Loucy (cell line): ENCODE measurements at regions not wholly inside any gene's neighbourhood (a gene's known extent, or its start where the extent isn't known, plus 50 kb on each side); places are given as distances from the start of the nearest gene placed in this dataset.

Experiments used
- EZH2phosphoT487 ChIP-seq: fragments of 200-600 bp; IDR thresholded peaks from 2 replicates; pipeline ENCODE4 v1.6.1; 2018; ENCODE audit warnings: antibody characterized with exemption, mild to moderate bottlenecking, moderate library complexity, borderline replicate concordance
- TF ChIP-seq, protein P1 (sequence below): fragments of 200-600 bp; sonication (generic); conservative IDR thresholded peaks from 2 replicates; pipeline ENCODE4 v1.5.1; 2014; ENCODE audit warnings: mild to moderate bottlenecking, antibody characterized with exemption, low read length

DNA sequence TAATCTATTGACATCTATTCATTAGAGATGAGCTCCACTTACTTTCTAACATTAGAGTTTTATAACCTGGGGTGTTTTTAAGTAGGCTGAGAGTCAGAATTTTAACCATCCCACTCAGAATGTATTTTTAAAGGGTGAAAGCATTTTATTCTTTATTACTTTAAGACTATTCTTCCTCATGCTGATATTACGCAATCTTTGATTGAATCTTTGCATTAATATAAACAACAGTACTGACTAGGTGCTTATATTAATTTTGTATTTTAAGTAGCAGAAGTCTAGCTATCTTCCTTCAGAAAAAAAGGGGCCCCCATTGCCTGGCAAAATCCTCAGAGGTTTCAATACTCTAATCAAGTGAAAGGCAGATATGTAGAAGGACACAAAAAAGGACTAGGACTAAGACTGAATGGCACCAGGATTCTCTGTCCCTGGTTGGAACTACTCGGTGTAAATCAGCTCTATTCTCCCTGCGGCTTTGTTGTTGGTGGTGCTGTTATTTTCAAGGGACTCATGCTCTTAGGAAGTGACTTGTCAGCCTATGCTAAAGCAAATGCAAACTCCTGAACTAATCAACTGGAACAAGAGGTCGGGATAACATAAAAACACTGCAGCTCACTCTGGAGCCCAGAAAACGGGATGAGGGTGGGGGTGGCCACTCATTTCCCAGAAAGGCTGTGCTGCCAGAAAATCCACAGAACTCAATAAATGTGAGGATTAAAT is 1324.4 kb downstream of the GRIK2 start:
- TF ChIP-seq, protein P1, sequence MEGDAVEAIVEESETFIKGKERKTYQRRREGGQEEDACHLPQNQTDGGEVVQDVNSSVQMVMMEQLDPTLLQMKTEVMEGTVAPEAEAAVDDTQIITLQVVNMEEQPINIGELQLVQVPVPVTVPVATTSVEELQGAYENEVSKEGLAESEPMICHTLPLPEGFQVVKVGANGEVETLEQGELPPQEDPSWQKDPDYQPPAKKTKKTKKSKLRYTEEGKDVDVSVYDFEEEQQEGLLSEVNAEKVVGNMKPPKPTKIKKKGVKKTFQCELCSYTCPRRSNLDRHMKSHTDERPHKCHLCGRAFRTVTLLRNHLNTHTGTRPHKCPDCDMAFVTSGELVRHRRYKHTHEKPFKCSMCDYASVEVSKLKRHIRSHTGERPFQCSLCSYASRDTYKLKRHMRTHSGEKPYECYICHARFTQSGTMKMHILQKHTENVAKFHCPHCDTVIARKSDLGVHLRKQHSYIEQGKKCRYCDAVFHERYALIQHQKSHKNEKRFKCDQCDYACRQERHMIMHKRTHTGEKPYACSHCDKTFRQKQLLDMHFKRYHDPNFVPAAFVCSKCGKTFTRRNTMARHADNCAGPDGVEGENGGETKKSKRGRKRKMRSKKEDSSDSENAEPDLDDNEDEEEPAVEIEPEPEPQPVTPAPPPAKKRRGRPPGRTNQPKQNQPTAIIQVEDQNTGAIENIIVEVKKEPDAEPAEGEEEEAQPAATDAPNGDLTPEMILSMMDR: no peak
- TF ChIP-seq EZH2phosphoT487: no peak
